ENCODE measurements at regions not wholly inside any gene's neighbourhood (a gene's known extent, or its start where the extent isn't known, plus 50 kb on each side); places are given as distances from the start of the nearest gene placed in this dataset.

GRCh38 chr11:45556851-45557707 lies 108.3 kb downstream of the CHST1 start:
- ATAC-seq = no peak
- TF ChIP-seq ESRRG (CRISPR knock-in tag; IDR thresholded peaks at IDR 0.05) (no peak), PATZ1 (CRISPR knock-in tag; IDR thresholded peaks at IDR 0.05; ENCODE audit: borderline replicate concordance) (no peak), ZFP30 (CRISPR knock-in tag; IDR thresholded peaks at IDR 0.05) (no peak), OSR1 (CRISPR knock-in tag; IDR thresholded peaks at IDR 0.05) (no peak), ZNF70 (CRISPR knock-in tag; IDR thresholded peaks at IDR 0.05) (no peak), SNAI2 (CRISPR knock-in tag; IDR thresholded peaks at IDR 0.05) (no peak)

GRCh38 chr11:45554230-45554967 lies 111.0 kb downstream of the CHST1 start:
- ATAC-seq = no peak
- TF ChIP-seq PPARA (CRISPR knock-in tag; IDR thresholded peaks at IDR 0.05; ENCODE audit: borderline replicate concordance) = no peak
- no peak for TF ChIP-seq CREB5 (CRISPR knock-in tag; IDR thresholded peaks at IDR 0.05; ENCODE audit: low read depth)
- no peak for TF ChIP-seq ZNF565 (CRISPR knock-in tag; conservative IDR thresholded peaks at IDR 0.05; ENCODE audit: low read depth)
- TF ChIP-seq SNAI2 (CRISPR knock-in tag; IDR thresholded peaks at IDR 0.05) = no peak
- no peak for TF ChIP-seq ESRRG (CRISPR knock-in tag; IDR thresholded peaks at IDR 0.05)
- no peak for TF ChIP-seq RARB (CRISPR knock-in tag; IDR thresholded peaks at IDR 0.05)
- no peak for TF ChIP-seq TOX (CRISPR knock-in tag; IDR thresholded peaks at IDR 0.05; ENCODE audit: borderline replicate concordance)
- no peak for TF ChIP-seq GLIS3 (CRISPR knock-in tag; IDR thresholded peaks at IDR 0.05)
- TF ChIP-seq POU6F1 (CRISPR knock-in tag; IDR thresholded peaks at IDR 0.05; ENCODE audit: borderline replicate concordance, low read depth) = no peak
- no peak for TF ChIP-seq ARNTL (CRISPR knock-in tag; IDR thresholded peaks at IDR 0.05; ENCODE audit: borderline replicate concordance, low read depth)

- no peak for ATAC-seq
- no peak for TF ChIP-seq BACH2 (CRISPR knock-in tag; IDR thresholded peaks at IDR 0.05; ENCODE audit: borderline replicate concordance)
- TF ChIP-seq ZC3H10 (CRISPR knock-in tag; IDR thresholded peaks at IDR 0.05) = no peak
- no peak for TF ChIP-seq TCF4 (CRISPR knock-in tag; IDR thresholded peaks at IDR 0.05; ENCODE audit: borderline replicate concordance)
- TF ChIP-seq TOX (CRISPR knock-in tag; IDR thresholded peaks at IDR 0.05; ENCODE audit: borderline replicate concordance) = no peak
- no peak for TF ChIP-seq ISL1 (CRISPR knock-in tag; IDR thresholded peaks at IDR 0.05)
- no peak for TF ChIP-seq PATZ1 (CRISPR knock-in tag; IDR thresholded peaks at IDR 0.05; ENCODE audit: borderline replicate concordance)
- no peak for TF ChIP-seq CSRNP3 (CRISPR knock-in tag; IDR thresholded peaks at IDR 0.05)
- TF ChIP-seq OSR1 (CRISPR knock-in tag; IDR thresholded peaks at IDR 0.05) = no peak
- TF ChIP-seq RARB (CRISPR knock-in tag; IDR thresholded peaks at IDR 0.05) = no peak
- TF ChIP-seq ESRRG (CRISPR knock-in tag; IDR thresholded peaks at IDR 0.05) = no peak
- TF ChIP-seq POU6F1 (CRISPR knock-in tag; IDR thresholded peaks at IDR 0.05; ENCODE audit: borderline replicate concordance, low read depth) = no peak
- TF ChIP-seq ZFP30 (CRISPR knock-in tag; IDR thresholded peaks at IDR 0.05) = no peak
- no peak for TF ChIP-seq GLIS3 (CRISPR knock-in tag; IDR thresholded peaks at IDR 0.05)
Observed at GRCh38 chr11:45553383-45553936, 112.0 kb downstream of the CHST1 start.
